ENCODE measurements at regions not wholly inside any gene's neighbourhood (a gene's known extent, or its start where the extent isn't known, plus 50 kb on each side); places are given as distances from the start of the nearest gene placed in this dataset.

DNA sequence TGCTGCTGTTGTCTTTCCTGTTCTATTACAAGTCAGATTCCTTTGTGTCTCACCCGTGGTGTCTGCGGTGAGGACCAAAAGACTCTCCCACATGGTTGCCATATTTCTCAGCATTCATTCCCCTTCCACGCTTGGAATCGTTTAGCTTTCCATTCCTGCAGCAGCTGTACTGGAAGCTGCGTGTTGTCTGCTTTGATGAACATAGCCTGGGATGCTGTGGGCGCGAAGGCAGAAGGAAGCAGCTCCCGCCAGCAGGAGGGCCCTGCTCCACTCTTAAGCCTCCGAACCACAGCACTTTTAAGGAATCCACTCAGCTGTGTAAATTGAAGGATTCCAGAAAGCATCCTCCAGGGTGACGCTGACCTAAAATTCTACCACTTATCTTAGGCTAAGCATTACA is 303.6 kb upstream of the PITRM1 start:
- DNase-seq (ENCODE audit: low read depth, low spot score) = no peak
- H3K9ac ChIP-seq (ENCODE audit: insufficient read length) = no peak overlapping the region
- no peaks in the 10 kb centered on the region for H3K36me3 ChIP-seq (ENCODE audit: insufficient read depth, low read length)
- H3K4me3 ChIP-seq = no peak overlapping the region
- TF ChIP-seq FOXP2 (optimal IDR thresholded peaks at IDR 0.05; ENCODE audit: control extremely low read depth, extremely low read length, insufficient read depth) (no peak), POLR2AphosphoS5 (IDR thresholded peaks at IDR 0.05; ENCODE audit: borderline replicate concordance, low read depth, low read length) (no peak), EZH2 (IDR thresholded peaks at IDR 0.05) (no peak)
- H3K27ac ChIP-seq = no peak overlapping the region
- no peaks in the 10 kb centered on the region for H3K9me3 ChIP-seq (ENCODE audit: low read depth, low read length)

DNA sequence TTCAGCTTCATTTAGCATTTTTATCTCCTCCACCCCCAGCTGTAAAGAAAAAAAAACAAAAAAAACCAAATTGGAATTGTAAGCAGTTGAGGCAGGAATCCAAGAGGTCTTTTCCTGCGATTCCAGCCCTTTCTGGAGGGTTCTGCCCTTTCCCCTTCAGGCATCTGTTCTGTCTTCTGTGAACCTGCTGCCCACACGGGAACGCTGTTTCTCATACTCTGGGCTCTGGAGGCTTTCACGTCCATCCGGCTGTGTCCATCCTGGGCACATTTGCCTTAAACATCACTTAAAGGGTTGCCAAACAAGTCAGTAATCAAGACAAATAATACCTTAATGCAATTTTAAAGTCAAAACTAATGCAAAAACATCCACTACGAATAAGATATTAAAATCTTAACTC is 302.8 kb upstream of the PITRM1 start:
- Histone ChIP-seq H3K9ac (ENCODE audit: insufficient read length) (no peak overlapping the region), H3K27ac (no peak overlapping the region), H3K9me3 (ENCODE audit: low read depth, low read length) (no peaks in the 10 kb centered on the region), H3K36me3 (ENCODE audit: insufficient read depth, low read length) (no peaks in the 10 kb centered on the region), H3K4me3 (no peak overlapping the region)
- DNase-seq (ENCODE audit: low read depth, low spot score) = no peak
- TF ChIP-seq EZH2 (IDR thresholded peaks at IDR 0.05) (no peak), FOXP2 (optimal IDR thresholded peaks at IDR 0.05; ENCODE audit: control extremely low read depth, extremely low read length, insufficient read depth) (no peak), POLR2AphosphoS5 (IDR thresholded peaks at IDR 0.05; ENCODE audit: borderline replicate concordance, low read depth, low read length) (no peak)

DNA sequence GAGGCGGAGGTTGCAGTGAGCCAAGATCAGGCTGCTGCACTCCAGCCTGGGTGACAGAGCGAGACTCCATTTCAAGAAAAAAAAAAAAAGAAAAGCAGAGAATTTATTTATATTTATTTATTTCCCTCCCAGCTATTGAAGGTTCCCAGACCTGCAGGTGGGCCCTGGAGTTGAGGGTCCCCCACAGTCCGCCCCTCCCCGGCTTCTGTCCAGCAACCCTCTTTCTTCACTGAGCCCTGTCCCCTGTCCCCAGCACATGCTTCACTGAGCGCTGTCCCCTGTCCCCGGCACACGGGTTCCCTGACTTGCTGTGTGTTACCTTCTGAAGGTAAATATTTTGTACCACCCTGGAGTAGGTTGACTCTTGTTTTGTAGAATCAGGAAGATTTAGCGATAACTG is 301.7 kb upstream of the PITRM1 start:
- no peak for DNase-seq (ENCODE audit: low read depth, low spot score)
- Histone ChIP-seq H3K4me3 (no peak overlapping the region), H3K9ac (ENCODE audit: insufficient read length) (no peak overlapping the region), H3K9me3 (ENCODE audit: low read depth, low read length) (no peaks in the 10 kb centered on the region), H3K36me3 (ENCODE audit: insufficient read depth, low read length) (no peaks in the 10 kb centered on the region), H3K27ac (no peak overlapping the region)
- TF ChIP-seq EZH2 (IDR thresholded peaks at IDR 0.05) (no peak), POLR2AphosphoS5 (IDR thresholded peaks at IDR 0.05; ENCODE audit: borderline replicate concordance, low read depth, low read length) (no peak), FOXP2 (optimal IDR thresholded peaks at IDR 0.05; ENCODE audit: control extremely low read depth, extremely low read length, insufficient read depth) (no peak)

DNA sequence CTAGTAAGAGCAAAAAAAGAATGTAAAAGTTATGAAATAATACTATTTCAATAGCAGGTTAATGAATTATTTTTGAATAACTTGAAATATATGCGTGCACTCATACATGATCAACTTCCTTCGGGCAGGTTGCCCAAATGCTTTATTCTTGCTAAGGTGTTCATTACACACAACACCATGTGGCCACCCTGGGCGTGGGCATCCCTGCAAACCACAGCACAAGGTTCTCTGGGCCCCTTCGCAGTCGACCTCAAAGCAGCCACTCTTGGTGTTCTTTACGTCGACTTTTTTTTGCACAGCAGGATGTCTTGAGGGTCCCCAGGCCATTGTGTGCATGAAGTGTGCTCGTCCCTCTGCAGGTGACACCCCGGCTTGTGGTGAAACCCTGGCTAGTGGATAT is 300.7 kb upstream of the PITRM1 start:
- H3K27ac ChIP-seq = no peak overlapping the region
- no peaks in the 10 kb centered on the region for H3K36me3 ChIP-seq (ENCODE audit: insufficient read depth, low read length)
- DNase-seq (ENCODE audit: low read depth, low spot score) = no peak

DNA sequence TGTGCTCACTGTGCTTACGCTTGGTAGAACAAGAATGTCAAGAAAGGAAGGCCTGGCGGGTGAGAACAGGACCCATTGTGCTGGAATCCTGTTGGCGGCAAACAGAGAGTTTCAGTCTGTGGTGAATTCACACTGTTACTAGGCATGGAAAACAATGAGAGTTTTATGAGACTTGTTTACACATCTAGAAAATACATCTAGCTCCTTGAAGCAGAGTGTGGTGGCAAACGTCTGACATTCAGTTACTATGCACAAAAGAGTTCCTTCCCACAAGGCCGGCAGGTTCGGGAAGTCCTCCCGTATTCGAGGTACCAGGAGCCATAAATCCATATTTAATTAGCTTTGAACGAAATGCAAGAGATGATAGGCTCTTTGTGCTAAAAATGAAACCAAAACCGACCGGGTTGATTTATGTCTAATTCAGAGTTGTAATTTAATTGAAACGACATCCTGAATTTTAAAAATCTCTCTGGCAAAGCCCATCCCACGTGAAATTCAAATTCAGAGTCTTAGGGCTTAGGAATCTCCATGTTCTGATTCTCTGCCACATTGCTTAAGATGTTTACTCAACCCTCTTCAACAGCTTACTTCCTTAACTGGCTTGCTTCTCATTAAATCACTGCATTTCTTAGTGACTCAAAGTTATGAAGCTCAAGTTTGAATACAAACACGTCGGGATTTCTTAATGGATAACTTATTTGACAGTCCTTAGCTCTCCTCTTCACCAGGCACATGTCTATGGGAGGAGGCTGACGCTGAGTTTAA is 299.9 kb upstream of the PITRM1 start:
- Histone ChIP-seq H3K36me3 (ENCODE audit: insufficient read depth, low read length) (no peaks in the 10 kb centered on the region), H3K4me3 (peak overlapping the region; percentile 52), H3K9ac (ENCODE audit: insufficient read length) (no peak overlapping the region), H3K27ac (peak overlapping the region; percentile 46; the same call in 1 of the 2 replicates), H3K9me3 (ENCODE audit: low read depth, low read length) (no peaks in the 10 kb centered on the region)
- DNase-seq (ENCODE audit: low read depth, low spot score) = no peak
- TF ChIP-seq FOXP2 (optimal IDR thresholded peaks at IDR 0.05; ENCODE audit: control extremely low read depth, extremely low read length, insufficient read depth) (no peak), POLR2AphosphoS5 (IDR thresholded peaks at IDR 0.05; ENCODE audit: borderline replicate concordance, low read depth, low read length) (no peak), EZH2 (IDR thresholded peaks at IDR 0.05) (no peak)

More for the DNA sequence above, 300.7 kb upstream of the PITRM1 start:
- Histone ChIP-seq H3K4me3 (no peak overlapping the region), H3K9me3 (ENCODE audit: low read depth, low read length) (no peaks in the 10 kb centered on the region), H3K9ac (ENCODE audit: insufficient read length) (no peak overlapping the region)
- TF ChIP-seq FOXP2 (optimal IDR thresholded peaks at IDR 0.05; ENCODE audit: control extremely low read depth, extremely low read length, insufficient read depth) = no peak
- TF ChIP-seq EZH2 (IDR thresholded peaks at IDR 0.05) = no peak

DNA sequence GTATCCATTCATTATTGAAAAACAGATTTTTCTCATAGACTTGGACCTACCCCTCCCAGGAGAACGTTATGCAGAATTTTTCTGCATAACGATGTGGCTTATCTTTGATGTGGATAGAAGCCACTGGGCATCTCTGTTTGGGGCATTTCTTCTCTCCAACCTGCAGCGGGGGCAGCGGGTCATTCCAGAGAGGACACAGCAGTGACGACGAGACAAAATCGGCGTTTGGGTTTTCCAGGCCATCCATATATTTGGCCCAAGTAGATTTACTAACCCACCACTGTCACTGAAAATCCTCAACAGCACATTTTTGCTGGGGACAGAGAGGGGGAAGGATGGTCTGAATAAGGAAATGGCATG is 299.3 kb upstream of the PITRM1 start:
- TF ChIP-seq EZH2 (IDR thresholded peaks at IDR 0.05) (no peak), POLR2AphosphoS5 (IDR thresholded peaks at IDR 0.05; ENCODE audit: borderline replicate concordance, low read depth, low read length) (no peak), FOXP2 (optimal IDR thresholded peaks at IDR 0.05; ENCODE audit: control extremely low read depth, extremely low read length, insufficient read depth) (no peak)
- Histone ChIP-seq H3K36me3 (ENCODE audit: insufficient read depth, low read length) (no peaks in the 10 kb centered on the region), H3K27ac (0 out of 2 replicates have a peak overlapping the region, but pooled peaks have one; percentile 46), H3K4me3 (no peak overlapping the region; the same call in 1 of the 2 replicates), H3K9ac (ENCODE audit: insufficient read length) (no peak overlapping the region), H3K9me3 (ENCODE audit: low read depth, low read length) (no peaks in the 10 kb centered on the region)
- DNase-seq (ENCODE audit: low read depth, low spot score) = no peak

DNA sequence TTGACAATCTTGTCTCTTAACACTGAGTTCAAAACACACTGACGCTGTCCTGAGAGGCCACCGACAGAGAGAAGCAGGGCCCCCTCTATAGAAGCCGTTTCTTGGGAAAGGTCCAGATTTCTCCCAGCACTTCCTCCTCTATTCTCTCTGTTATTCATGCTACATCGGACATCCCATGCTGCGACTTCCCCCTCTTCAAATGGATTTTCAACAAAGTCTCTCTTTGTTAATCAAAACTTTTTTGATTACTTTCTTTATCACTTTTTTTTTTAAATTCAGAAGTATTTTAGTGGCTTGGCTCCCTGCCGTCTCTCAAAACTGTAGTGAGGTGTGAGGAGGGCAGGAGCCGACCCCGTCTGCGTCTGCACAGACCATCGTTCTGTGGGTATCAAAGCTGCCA is 298.9 kb upstream of the PITRM1 start:
- H3K9ac ChIP-seq (ENCODE audit: insufficient read length) = no peak overlapping the region
- no peaks in the 10 kb centered on the region for H3K9me3 ChIP-seq (ENCODE audit: low read depth, low read length)
- no peak for DNase-seq (ENCODE audit: low read depth, low spot score)
- H3K4me3 ChIP-seq = no peak overlapping the region
- no peak overlapping the region for H3K27ac ChIP-seq
- H3K36me3 ChIP-seq (ENCODE audit: insufficient read depth, low read length) = no peaks in the 10 kb centered on the region
- TF ChIP-seq POLR2AphosphoS5 (IDR thresholded peaks at IDR 0.05; ENCODE audit: borderline replicate concordance, low read depth, low read length) (no peak), EZH2 (IDR thresholded peaks at IDR 0.05) (no peak), FOXP2 (optimal IDR thresholded peaks at IDR 0.05; ENCODE audit: control extremely low read depth, extremely low read length, insufficient read depth) (no peak)

DNA sequence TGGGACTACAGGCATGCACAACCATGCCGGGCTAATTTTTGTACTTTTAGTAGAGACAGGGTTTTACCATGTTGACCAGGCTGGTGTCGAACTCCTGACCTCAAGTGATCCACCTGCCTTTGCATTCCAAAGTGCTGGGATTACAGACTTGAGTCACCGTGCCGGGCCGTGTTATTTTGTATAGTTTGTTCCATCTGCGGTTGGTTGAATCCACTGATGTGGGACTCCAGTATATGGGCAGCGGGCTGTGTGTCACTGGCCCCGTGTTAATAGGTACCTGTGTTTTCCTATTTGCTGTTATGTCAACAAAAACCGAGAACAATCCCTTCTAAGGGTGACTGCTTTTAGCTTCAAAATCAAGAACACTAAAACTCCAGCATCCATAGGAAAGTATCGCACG is 297.6 kb upstream of the PITRM1 start:
- H3K27ac ChIP-seq = no peak overlapping the region
- no peak overlapping the region for H3K4me3 ChIP-seq
- no peaks in the 10 kb centered on the region for H3K9me3 ChIP-seq (ENCODE audit: low read depth, low read length)
- TF ChIP-seq POLR2AphosphoS5 (IDR thresholded peaks at IDR 0.05; ENCODE audit: borderline replicate concordance, low read depth, low read length) = no peak
- no peak for TF ChIP-seq EZH2 (IDR thresholded peaks at IDR 0.05)
- no peak for TF ChIP-seq FOXP2 (optimal IDR thresholded peaks at IDR 0.05; ENCODE audit: control extremely low read depth, extremely low read length, insufficient read depth)
- no peaks in the 10 kb centered on the region for H3K36me3 ChIP-seq (ENCODE audit: insufficient read depth, low read length)
- no peak for DNase-seq (ENCODE audit: low read depth, low spot score)
- H3K9ac ChIP-seq (ENCODE audit: insufficient read length) = no peak overlapping the region

DNA sequence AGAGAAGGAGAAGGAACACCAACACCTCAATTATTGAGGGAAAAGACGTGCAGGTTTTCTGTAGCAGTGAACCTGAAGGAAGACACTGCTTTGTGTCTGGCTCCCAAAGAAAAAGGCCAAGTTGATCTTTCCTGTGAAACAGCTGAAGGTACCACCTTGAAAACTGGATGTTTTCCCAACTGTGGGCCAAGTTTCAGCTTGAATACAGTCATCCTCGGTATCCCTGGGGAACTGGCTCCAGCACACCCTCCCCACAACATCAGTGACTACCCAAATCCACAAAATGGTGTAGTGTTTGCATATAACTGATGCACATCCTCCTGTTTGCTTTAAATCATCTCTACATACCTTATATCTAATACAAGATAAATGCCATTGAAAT is 297.0 kb upstream of the PITRM1 start:
- Histone ChIP-seq H3K36me3 (ENCODE audit: insufficient read depth, low read length) (no peaks in the 10 kb centered on the region), H3K9ac (ENCODE audit: insufficient read length) (no peak overlapping the region), H3K27ac (no peak overlapping the region), H3K4me3 (no peak overlapping the region), H3K9me3 (ENCODE audit: low read depth, low read length) (no peaks in the 10 kb centered on the region)
- no peak for DNase-seq (ENCODE audit: low read depth, low spot score)
- TF ChIP-seq FOXP2 (optimal IDR thresholded peaks at IDR 0.05; ENCODE audit: control extremely low read depth, extremely low read length, insufficient read depth) (no peak), POLR2AphosphoS5 (IDR thresholded peaks at IDR 0.05; ENCODE audit: borderline replicate concordance, low read depth, low read length) (no peak), EZH2 (IDR thresholded peaks at IDR 0.05) (no peak)
